Fibroblast of the aortic adventitia (primary cell): ENCODE measurements at regions not wholly inside any gene's neighbourhood (a gene's known extent, or its start where the extent isn't known, plus 50 kb on each side); places are given as distances from the start of the nearest gene placed in this dataset.
A peak's percentile ranks its signal among the peaks of the same experiment; 100 is the strongest.

ENCODE experiments used
- DNase-seq: peaks from one replicate; pipeline ENCODE4 v3.0.0-alpha.2; 2010; ENCODE audit warnings: low read depth
- H3K4me3 ChIP-seq: 2 replicates; pipeline ENCODE4 v1.5.1; 2011; ENCODE audit warnings: low read depth, mild to moderate bottlenecking, control low read depth, low read length, moderate library complexity
- TF ChIP-seq, protein P1 (sequence below): IDR thresholded peaks from 2 replicates; pipeline ENCODE4 v1.5.1; 2011; ENCODE audit warnings: mild to moderate bottlenecking, low read length, control low read depth, inconsistent platforms; ENCODE audit not compliant: insufficient read depth

DNA sequence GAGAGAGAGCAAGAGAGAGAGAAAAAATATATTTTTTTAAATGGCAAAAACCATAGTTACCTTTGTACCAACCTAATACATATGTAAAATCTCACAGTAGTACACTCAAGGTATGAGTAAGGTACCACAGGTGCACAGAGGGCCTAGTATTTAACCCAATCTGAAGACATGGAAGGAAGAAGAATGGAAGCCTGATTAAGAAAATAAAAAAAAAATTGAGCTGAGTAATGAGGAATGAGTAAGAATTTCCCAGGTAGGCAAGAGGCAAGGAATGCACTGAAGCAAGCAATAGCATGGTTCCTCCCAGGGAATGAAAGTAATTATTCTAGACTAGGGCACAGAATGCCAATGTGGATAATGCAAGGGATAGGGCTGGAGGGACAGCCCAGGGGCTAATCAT, 294.2 kb downstream of the FIGN start:
- TF ChIP-seq, protein P1, sequence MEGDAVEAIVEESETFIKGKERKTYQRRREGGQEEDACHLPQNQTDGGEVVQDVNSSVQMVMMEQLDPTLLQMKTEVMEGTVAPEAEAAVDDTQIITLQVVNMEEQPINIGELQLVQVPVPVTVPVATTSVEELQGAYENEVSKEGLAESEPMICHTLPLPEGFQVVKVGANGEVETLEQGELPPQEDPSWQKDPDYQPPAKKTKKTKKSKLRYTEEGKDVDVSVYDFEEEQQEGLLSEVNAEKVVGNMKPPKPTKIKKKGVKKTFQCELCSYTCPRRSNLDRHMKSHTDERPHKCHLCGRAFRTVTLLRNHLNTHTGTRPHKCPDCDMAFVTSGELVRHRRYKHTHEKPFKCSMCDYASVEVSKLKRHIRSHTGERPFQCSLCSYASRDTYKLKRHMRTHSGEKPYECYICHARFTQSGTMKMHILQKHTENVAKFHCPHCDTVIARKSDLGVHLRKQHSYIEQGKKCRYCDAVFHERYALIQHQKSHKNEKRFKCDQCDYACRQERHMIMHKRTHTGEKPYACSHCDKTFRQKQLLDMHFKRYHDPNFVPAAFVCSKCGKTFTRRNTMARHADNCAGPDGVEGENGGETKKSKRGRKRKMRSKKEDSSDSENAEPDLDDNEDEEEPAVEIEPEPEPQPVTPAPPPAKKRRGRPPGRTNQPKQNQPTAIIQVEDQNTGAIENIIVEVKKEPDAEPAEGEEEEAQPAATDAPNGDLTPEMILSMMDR: no peak
- no peak for DNase-seq
- H3K4me3 ChIP-seq: no peak overlapping the region

DNA sequence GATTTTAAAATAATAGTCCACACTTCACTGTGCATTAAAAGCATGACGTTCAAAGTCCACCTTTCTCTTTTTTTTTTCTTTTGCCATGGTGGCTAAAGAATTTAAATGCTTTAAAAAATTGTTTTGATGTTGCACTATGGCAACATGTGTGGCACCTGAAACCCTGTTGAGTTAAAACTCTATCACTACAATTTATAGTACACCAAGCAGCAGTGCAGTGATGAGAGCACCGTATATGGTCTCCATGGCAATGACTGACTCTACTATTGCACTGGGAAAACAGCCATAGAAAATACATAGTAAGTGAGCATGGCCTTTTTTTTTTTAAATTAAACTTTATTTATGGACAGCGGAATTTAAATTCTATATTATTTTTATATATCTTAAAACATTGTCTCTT, 298.8 kb downstream of the FIGN start:
- TF ChIP-seq, protein P1: no peak
- no peak overlapping the region for H3K4me3 ChIP-seq
- DNase-seq: no peak

- TF ChIP-seq, protein P1: no peak
- no peak overlapping the region for H3K4me3 ChIP-seq
- DNase-seq: no peak
These were observed 307.6 kb downstream of the FIGN start for GRCh38 chr2:163428187-163428586.

- TF ChIP-seq, protein P1: no peak
- no peak overlapping the region for H3K4me3 ChIP-seq
- no peak for DNase-seq
These were observed 315.2 kb downstream of the FIGN start for GRCh38 chr2:163420604-163421003.

DNA sequence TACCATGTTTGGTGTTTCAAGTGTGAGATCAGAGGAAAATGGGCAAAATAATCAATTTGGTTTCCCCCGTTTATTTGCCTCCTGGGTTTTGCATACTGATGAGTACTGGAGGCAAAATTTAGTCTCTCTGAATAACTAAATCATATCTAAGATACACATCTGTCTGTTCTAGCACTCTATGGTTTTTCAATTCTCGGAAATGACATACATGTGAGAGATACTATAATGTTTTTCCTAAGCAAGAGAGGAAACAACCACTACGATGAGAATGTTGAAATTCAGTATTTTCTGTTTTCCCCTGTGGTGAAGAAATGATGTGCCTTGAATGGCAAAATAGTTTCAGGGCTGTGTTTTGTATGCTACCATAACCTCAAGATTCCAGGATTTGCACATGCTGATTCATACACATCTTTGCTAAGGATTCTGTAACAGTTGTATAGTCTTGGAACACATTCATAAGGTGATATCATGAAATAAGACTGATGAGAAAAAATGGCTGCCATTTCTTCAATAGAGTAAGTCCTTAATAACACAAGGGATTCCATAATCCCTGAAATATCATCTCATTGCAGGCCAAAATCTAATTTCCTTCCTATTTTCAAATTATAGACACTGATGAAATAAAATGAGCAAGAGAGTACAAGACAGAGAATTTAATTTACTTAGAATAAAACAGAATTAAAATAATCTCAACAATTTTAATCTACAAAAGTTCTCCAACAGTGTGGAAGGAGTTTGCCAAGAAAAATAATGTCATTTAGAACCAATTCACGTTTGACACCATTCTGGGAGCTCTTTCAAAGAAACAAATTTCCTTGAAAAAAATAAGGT, 316.6 kb downstream of the FIGN start:
- TF ChIP-seq, protein P1: no peak
- DNase-seq: peak; percentile 7
- no peak overlapping the region for H3K4me3 ChIP-seq

DNA sequence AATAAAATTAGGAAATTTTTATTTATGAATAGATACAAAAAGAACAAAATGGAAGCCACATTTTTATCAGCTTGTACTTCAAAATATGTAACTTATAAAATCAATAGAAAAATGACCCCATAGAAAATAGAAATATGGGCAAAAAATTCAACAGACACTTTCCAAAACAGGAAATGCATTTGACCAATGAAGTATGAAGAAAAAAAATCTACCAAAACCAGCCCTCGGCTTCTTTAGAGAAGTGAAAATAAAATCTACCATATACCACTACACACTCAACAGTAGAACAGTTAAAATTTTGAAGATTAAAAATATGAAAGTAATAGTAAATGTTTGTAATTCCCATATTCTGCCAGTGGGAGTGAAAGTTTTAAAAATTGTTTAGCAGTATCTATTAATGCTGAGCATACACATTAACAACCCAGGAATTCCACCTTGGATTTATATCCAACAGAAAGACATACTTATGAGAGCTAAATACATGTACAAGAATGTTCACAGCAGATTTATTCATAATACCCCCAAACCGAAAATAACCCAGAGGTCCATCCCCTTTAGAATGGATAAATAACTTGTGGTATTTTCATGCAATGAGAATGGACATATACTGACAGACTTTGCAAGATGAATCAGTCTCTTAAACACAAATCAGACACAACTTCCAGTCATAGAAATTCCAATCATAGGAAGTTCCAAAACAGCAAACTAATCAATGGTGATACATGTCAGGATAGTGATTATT, 318.0 kb downstream of the FIGN start:
- H3K4me3 ChIP-seq: no peak overlapping the region
- TF ChIP-seq, protein P1: no peak
- DNase-seq: no peak
